Thymus (tissue), 11 donors: ENCODE measurements at regions not wholly inside any gene's neighbourhood (a gene's known extent, or its start where the extent isn't known, plus 50 kb on each side); places are given as distances from the start of the nearest gene placed in this dataset.
"Not testable (repeated sequence)": the region's sequence is repeated elsewhere in the genome, so short reads cannot be mapped to it uniquely, and the experiment has no call there.

ENCODE experiments used
- DNase-seq, 9 donors: peaks; one replicate each; pipeline ENCODE4 v3.0.0-alpha.2; 2013; ENCODE audit warnings: low spot score in 9 of 9, low read depth in 6 of 9, missing footprints in 1 of 9
- H3K27ac ChIP-seq, 2 donors: one replicate each; pipeline ENCODE4 v1.5.1; 2013; ENCODE audit warnings: control low read depth in 1 of 2, low read depth in 1 of 2, low read length in 1 of 2, mild to moderate bottlenecking in 1 of 2, moderate library complexity in 1 of 2
- H3K27me3 ChIP-seq, 2 donors: one replicate each; pipeline ENCODE4 v1.5.1; 2013; ENCODE audit warnings: low read length in 1 of 2; ENCODE audit not compliant: control insufficient read depth in 2 of 2, insufficient read depth in 1 of 2
- H3K36me3 ChIP-seq, 2 donors: one replicate each; pipeline ENCODE4 v1.5.1; 2013; ENCODE audit warnings: low read length in 1 of 2, mild to moderate bottlenecking in 1 of 2, moderate library complexity in 1 of 2; ENCODE audit not compliant: control insufficient read depth in 2 of 2, insufficient read depth in 2 of 2
- H3K4me1 ChIP-seq, 2 donors: one replicate each; pipeline ENCODE4 v1.5.1; 2013; ENCODE audit warnings: low read length in 2 of 2; ENCODE audit not compliant: control insufficient read depth in 2 of 2, insufficient read depth in 2 of 2
- H3K4me3 ChIP-seq, 2 donors: one replicate each; pipeline ENCODE4 v1.5.1; 2013; ENCODE audit warnings: low read length in 2 of 2, control low read depth in 1 of 2, mild to moderate bottlenecking in 1 of 2
- H3K9me3 ChIP-seq, 2 donors: one replicate each; pipeline ENCODE4 v1.5.1; 2013; ENCODE audit warnings: low read length in 1 of 2, mild to moderate bottlenecking in 1 of 2; ENCODE audit not compliant: control insufficient read depth in 2 of 2, insufficient read depth in 1 of 2
- WGBS: extraction: QIAGEN DNeasy Blood & Tissue Kit; methylation state at CpG from one replicate; pipeline ENCODE4 v1.1.7; 2013; 5-methylcytosine and 5-hydroxymethylcytosine counted together
- donor health status: healthy.

GRCh38 chr11:95412074-95412473 is 181.1 kb upstream of the SESN3 start:
- Histone ChIP-seq H3K36me3 (no peaks in the 10 kb centered on the region), H3K4me3 (no peak overlapping the region), H3K27me3 (no peaks in the 10 kb centered on the region), H3K9me3 (no peaks in the 10 kb centered on the region), H3K4me1 (no peaks in the 10 kb centered on the region), H3K27ac (no peak overlapping the region)
- WGBS: 96% methylated on average over 3 of the region's 3 CpGs
- DNase-seq: no peak

- not testable (repeated sequence) for H3K9me3 ChIP-seq, H3K27ac ChIP-seq, H3K27me3 ChIP-seq, DNase-seq, H3K4me3 ChIP-seq, H3K36me3 ChIP-seq, H3K4me1 ChIP-seq
Observed at GRCh38 chr11:95410707-95411106, 179.7 kb upstream of the SESN3 start.

GRCh38 chr11:95406271-95406670 is 175.3 kb upstream of the SESN3 start:
- Histone ChIP-seq H3K27ac (no peak overlapping the region), H3K4me1 (no peaks in the 10 kb centered on the region), H3K27me3 (no peaks in the 10 kb centered on the region), H3K9me3 (no peaks in the 10 kb centered on the region), H3K4me3 (no peak overlapping the region), H3K36me3 (no peaks in the 10 kb centered on the region)
- WGBS: 98% methylated on average over 1 of the region's 1 CpG
- no peak for DNase-seq

- no peak overlapping the region for H3K27ac ChIP-seq
- WGBS: 93% methylated on average over 4 of the region's 4 CpGs
Observed at GRCh38 chr11:95404370-95404769, 173.4 kb upstream of the SESN3 start.

GRCh38 chr11:95398437-95399112 is 167.6 kb upstream of the SESN3 start:
- no peaks in the 10 kb centered on the region for H3K4me1 ChIP-seq
- H3K36me3 ChIP-seq: no peaks in the 10 kb centered on the region
- no peak overlapping the region for H3K4me3 ChIP-seq
- no peaks in the 10 kb centered on the region for H3K9me3 ChIP-seq
- no peak for DNase-seq
- WGBS: 98% methylated on average over 3 of the region's 3 CpGs
- H3K27ac ChIP-seq: no peak overlapping the region
- H3K27me3 ChIP-seq: no peaks in the 10 kb centered on the region

More at GRCh38 chr11:95404370-95404769, 173.4 kb upstream of the SESN3 start:
- DNase-seq: no peak
- Histone ChIP-seq H3K36me3 (no peaks in the 10 kb centered on the region), H3K9me3 (no peaks in the 10 kb centered on the region), H3K27me3 (no peaks in the 10 kb centered on the region), H3K4me3 (no peak overlapping the region), H3K4me1 (no peaks in the 10 kb centered on the region)

- WGBS: 100% methylated on average over 1 of the region's 1 CpG
- Histone ChIP-seq H3K36me3 (no peaks in the 10 kb centered on the region), H3K27ac (no peak overlapping the region)
Observed at GRCh38 chr11:95392644-95393043, 161.6 kb upstream of the SESN3 start.

GRCh38 chr11:95389427-95389826 is 158.4 kb upstream of the SESN3 start:
- H3K4me1 ChIP-seq: no peaks in the 10 kb centered on the region
- no peak for DNase-seq
- no peaks in the 10 kb centered on the region for H3K9me3 ChIP-seq
- no peak overlapping the region for H3K27ac ChIP-seq
- H3K36me3 ChIP-seq: no peaks in the 10 kb centered on the region
- H3K4me3 ChIP-seq: no peak overlapping the region
- no peaks in the 10 kb centered on the region for H3K27me3 ChIP-seq
- WGBS: 99% methylated on average over 1 of the region's 1 CpG

More at GRCh38 chr11:95392644-95393043, 161.6 kb upstream of the SESN3 start:
- Histone ChIP-seq H3K4me3 (no peak overlapping the region), H3K9me3 (no peaks in the 10 kb centered on the region), H3K27me3 (no peaks in the 10 kb centered on the region), H3K4me1 (no peaks in the 10 kb centered on the region)
- no peak for DNase-seq

- WGBS: 96% methylated on average over 6 of the region's 6 CpGs
- DNase-seq: no peak
- H3K9me3 ChIP-seq: no peaks in the 10 kb centered on the region
Observed at GRCh38 chr11:95388086-95388485, 157.1 kb upstream of the SESN3 start.

GRCh38 chr11:95387325-95387724 is 156.3 kb upstream of the SESN3 start:
- no peak overlapping the region for H3K27ac ChIP-seq
- 98% methylated on average over 1 of the region's 1 CpG for WGBS

More at GRCh38 chr11:95388086-95388485, 157.1 kb upstream of the SESN3 start:
- Histone ChIP-seq H3K4me3 (no peak overlapping the region), H3K36me3 (no peaks in the 10 kb centered on the region), H3K27ac (no peak overlapping the region), H3K27me3 (no peaks in the 10 kb centered on the region), H3K4me1 (no peaks in the 10 kb centered on the region)

More at GRCh38 chr11:95387325-95387724, 156.3 kb upstream of the SESN3 start:
- Histone ChIP-seq H3K4me1 (no peaks in the 10 kb centered on the region), H3K4me3 (no peak overlapping the region), H3K36me3 (no peaks in the 10 kb centered on the region), H3K9me3 (no peaks in the 10 kb centered on the region), H3K27me3 (no peaks in the 10 kb centered on the region)
- DNase-seq: no peak
